H1 (cell line): ENCODE measurements at regions not wholly inside any gene's neighbourhood (a gene's known extent, or its start where the extent isn't known, plus 50 kb on each side); places are given as distances from the start of the nearest gene placed in this dataset.
A peak's percentile ranks its signal among the peaks of the same experiment; 100 is the strongest.

Experiments used
- CTCF ChIA-PET: fragments of 300-600 bp; sonication (Branson Sonifier 250); formaldehyde crosslinking; loops from one replicate; lab custom pipeline; 2021; ENCODE audit not compliant: partially characterized antibody; lab: Charles Lee
- POLR2A ChIA-PET: fragments of 300-600 bp; sonication (Branson Sonifier 250); formaldehyde crosslinking; loops from one replicate; lab custom pipeline; 2021; ENCODE audit warnings: inconsistent platforms; ENCODE audit not compliant: partially characterized antibody; lab: Charles Lee
- DNase-seq, 2 experiments: peaks; one replicate each; pipeline versions ENCODE4 v3.0.0 to v3.0.0-alpha.2; 2010 to 2022; ENCODE audit warnings: low spot score in 2 of 2, low read depth in 1 of 2, mixed read lengths in 1 of 2
- FAIRE-seq: peaks from 2 replicates; lab custom pipeline; 2011; peaks lifted over from hg19 to GRCh38; lab: Jason Lieb, UNC
- H2AFZ ChIP-seq: 2 replicates; pipeline ENCODE4 v1.8.1; 2012; ENCODE audit warnings: low read length, inconsistent platforms
- H2AK5ac ChIP-seq: 2 replicates; pipeline ENCODE4 v1.6.1; 2013; ENCODE audit warnings: low read depth, low read length
- H2BK120ac ChIP-seq: replicated peaks from 2 replicates; pipeline ENCODE3; 2013; ENCODE audit warnings: low read depth, low read length, inconsistent platforms
- H2BK12ac ChIP-seq: 2 replicates; pipeline ENCODE4 v1.6.1; 2013; ENCODE audit warnings: low read depth, low read length
- H2BK15ac ChIP-seq: 2 replicates; pipeline ENCODE4 v1.6.1; 2013; ENCODE audit warnings: low read length
- H2BK20ac ChIP-seq: 2 replicates; pipeline ENCODE4 v1.6.1; 2013; ENCODE audit warnings: low read length
- H2BK5ac ChIP-seq: 2 replicates; pipeline ENCODE4 v1.6.1; 2013; ENCODE audit warnings: low read depth, low read length
- H3K14ac ChIP-seq: 2 replicates; pipeline ENCODE4 v1.6.1; 2013; ENCODE audit warnings: inconsistent platforms; ENCODE audit not compliant: insufficient read length
- H3K18ac ChIP-seq: 2 replicates; pipeline ENCODE4 v1.6.1; 2013; ENCODE audit warnings: low read length; ENCODE audit errors: extremely low read depth
- H3K23ac ChIP-seq: 2 replicates; pipeline ENCODE4 v1.6.1; 2013; ENCODE audit warnings: inconsistent platforms; ENCODE audit not compliant: insufficient read length
- H3K23me2 ChIP-seq: 2 replicates; pipeline ENCODE4 v1.6.1; 2013; ENCODE audit warnings: low read depth, low read length
- H3K27ac ChIP-seq: 2 replicates; pipeline ENCODE4 v1.6.1; 2011; ENCODE audit warnings: low read depth, low read length, inconsistent platforms
- H3K27me3 ChIP-seq, 4 experiments: replicated peaks in 1 of 4; 1 replicate in 1 of 4; 2 replicates in 3 of 4; pipeline versions ENCODE4 v1.6.1 to v1.8.1; 2011 to 2013; ENCODE audit warnings: low read length in 3 of 4, mild to moderate bottlenecking in 3 of 4, inconsistent platforms in 2 of 4, mixed read lengths in 2 of 4, moderate library complexity in 1 of 4; ENCODE audit not compliant: control insufficient read depth in 3 of 4, insufficient read depth in 3 of 4; ENCODE audit errors: extremely low read depth in 1 of 4
- H3K36me3 ChIP-seq, 4 experiments: 2 replicates each; pipeline versions ENCODE4 v1.6.1 to v1.8.1; 2011 to 2013; ENCODE audit warnings: mild to moderate bottlenecking in 4 of 4, low read length in 3 of 4, moderate library complexity in 2 of 4, control low read depth in 1 of 4, inconsistent platforms in 1 of 4; ENCODE audit not compliant: insufficient read depth in 4 of 4, control insufficient read depth in 2 of 4
- H3K4ac ChIP-seq: replicated peaks from 2 replicates; pipeline ENCODE3; 2013; ENCODE audit warnings: low read length, low read depth, mixed read lengths, inconsistent platforms; ENCODE audit not compliant: insufficient read length
- H3K4me1 ChIP-seq, 4 experiments: replicated peaks in 1 of 4; 1 replicate in 1 of 4; 2 replicates in 3 of 4; pipeline versions ENCODE4 v1.6.1 to v1.8.1; 2011 to 2013; ENCODE audit warnings: low read length in 3 of 4, inconsistent platforms in 2 of 4, mixed read lengths in 1 of 4; ENCODE audit not compliant: insufficient read depth in 4 of 4, control insufficient read depth in 3 of 4
- H3K4me2 ChIP-seq, 2 experiments: 2 replicates each; pipeline versions ENCODE4 v1.6.1 to v1.8.1; 2011 to 2013; ENCODE audit warnings: low read depth in 2 of 2, low read length in 2 of 2, control low read depth in 1 of 2, inconsistent platforms in 1 of 2, mild to moderate bottlenecking in 1 of 2; ENCODE audit not compliant: insufficient read depth in 1 of 2
- H3K4me3 ChIP-seq, 4 experiments: fragments of 200-600, 300-600 bp in 1 of 4; sonication (generic), shearing (Covaris generic), sonication (Bioruptor Twin) in 1 of 4; 2 replicates each; pipeline versions ENCODE4 v1.5.1 to v1.8.1; 2011 to 2016; ENCODE audit warnings: low read length in 4 of 4, low read depth in 3 of 4, control low read depth in 2 of 4, inconsistent platforms in 2 of 4, mild to moderate bottlenecking in 2 of 4, mixed read lengths in 1 of 4, moderate library complexity in 1 of 4; ENCODE audit not compliant: insufficient read depth in 2 of 4; ENCODE audit errors: extremely low read depth in 1 of 4
- H3K56ac ChIP-seq: replicated peaks from 2 replicates; pipeline ENCODE3; 2013; ENCODE audit warnings: low read depth, mild to moderate bottlenecking, mixed read lengths, low read length, inconsistent platforms; ENCODE audit not compliant: insufficient read length
- H3K79me1 ChIP-seq: 2 replicates; pipeline ENCODE4 v1.6.1; 2013; ENCODE audit warnings: low read depth, low read length, control low read depth
- H3K79me2 ChIP-seq, 2 experiments: 2 replicates each; pipeline versions ENCODE4 v1.6.1 to v1.8.1; 2012 to 2013; ENCODE audit warnings: low read length in 2 of 2, mild to moderate bottlenecking in 2 of 2, inconsistent platforms in 1 of 2; ENCODE audit not compliant: insufficient read depth in 2 of 2, control insufficient read depth in 1 of 2
- H3K9ac ChIP-seq, 4 experiments: replicated peaks in 1 of 4; 1 replicate in 1 of 4; 2 replicates in 3 of 4; pipeline versions ENCODE4 v1.6.1 to v1.8.1; 2011 to 2013; ENCODE audit warnings: low read depth in 3 of 4, low read length in 3 of 4, control low read depth in 2 of 4, mild to moderate bottlenecking in 2 of 4, moderate library complexity in 2 of 4, inconsistent platforms in 1 of 4; ENCODE audit errors: extremely low read depth in 1 of 4
- H3K9me3 ChIP-seq, 2 experiments: 2 replicates each; pipeline versions ENCODE4 v1.6.1 to v1.8.1; 2012 to 2013; ENCODE audit warnings: mild to moderate bottlenecking in 2 of 2, moderate library complexity in 2 of 2, control low read depth in 1 of 2, inconsistent platforms in 1 of 2, low read depth in 1 of 2, low read length in 1 of 2, mixed read lengths in 1 of 2; ENCODE audit not compliant: insufficient read depth in 2 of 2
- H4K20me1 ChIP-seq, 2 experiments: replicated peaks in 1 of 2; 2 replicates each; pipeline versions ENCODE3 to v1.8.1; 2011 to 2013; ENCODE audit warnings: inconsistent platforms in 2 of 2, low read length in 2 of 2, mild to moderate bottlenecking in 1 of 2; ENCODE audit not compliant: insufficient read depth in 2 of 2, control insufficient read depth in 1 of 2
- H4K5ac ChIP-seq: 2 replicates; pipeline ENCODE4 v1.6.1; 2013; ENCODE audit warnings: low read length, low read depth, mixed read lengths, inconsistent platforms; ENCODE audit not compliant: insufficient read length
- H4K8ac ChIP-seq: 2 replicates; pipeline ENCODE4 v1.8.0; 2013; ENCODE audit warnings: mild to moderate bottlenecking, moderate library complexity, low read length, inconsistent platforms; ENCODE audit not compliant: insufficient read depth; ENCODE audit errors: extremely low read depth
- H4K91ac ChIP-seq: replicated peaks from 2 replicates; pipeline ENCODE3; 2013; ENCODE audit warnings: low read length, mixed read lengths, inconsistent platforms; ENCODE audit not compliant: insufficient read length
- BRCA1 ChIP-seq: IDR thresholded peaks from 2 replicates; pipeline ENCODE4 v1.6.1; 2012; ENCODE audit warnings: low read depth, low read length, improper control_type of control experiment
- CBX5 ChIP-seq: fragments of 300-800, 300-1000 bp; sonication (generic); IDR thresholded peaks from 2 replicates; pipeline ENCODE4 v1.7.1; 2016; ENCODE audit warnings: antibody characterized with exemption, low read length, low read depth
- CHD1 ChIP-seq: IDR thresholded peaks from 2 replicates; pipeline ENCODE4 v1.6.1; 2012; ENCODE audit warnings: low read depth, low read length, improper control_type of control experiment
- EP300 ChIP-seq, 2 experiments: IDR thresholded peaks; 1 replicate in 1 of 2; 2 replicates in 1 of 2; pipeline ENCODE4 v1.6.1; 2011 to 2012; ENCODE audit warnings: low read depth in 2 of 2, low read length in 2 of 2, mild to moderate bottlenecking in 2 of 2, borderline replicate concordance in 1 of 2, inconsistent platforms in 1 of 2, moderate library complexity in 1 of 2
- FOSL1 ChIP-seq: IDR thresholded peaks from 2 replicates; pipeline ENCODE4 v1.6.1; 2011; ENCODE audit warnings: mild to moderate bottlenecking, low read depth, low read length, moderate library complexity; ENCODE audit not compliant: insufficient read depth
- KDM1A ChIP-seq: fragments of 200-600, 300-600 bp; sonication (generic); IDR thresholded peaks from 2 replicates; pipeline ENCODE4 v1.7.1; 2016; ENCODE audit warnings: mild to moderate bottlenecking, low read length, borderline replicate concordance
- MAX ChIP-seq: IDR thresholded peaks from 2 replicates; pipeline ENCODE4 v1.6.1; 2012; ENCODE audit warnings: inconsistent platforms
- NRF1 ChIP-seq: IDR thresholded peaks from 2 replicates; pipeline ENCODE4 v1.6.1; 2011; ENCODE audit warnings: mild to moderate bottlenecking, low read depth, low read length, improper control_type of control experiment
- PHF8 ChIP-seq: fragments of 200-600 bp; sonication (generic); conservative IDR thresholded peaks from 2 replicates; pipeline ENCODE4 v1.7.1; 2012; ENCODE audit warnings: low read depth, mild to moderate bottlenecking, inconsistent platforms, low read length, moderate library complexity
- POU5F1 ChIP-seq: IDR thresholded peaks from 2 replicates; pipeline ENCODE4 v1.6.1; 2011; ENCODE audit warnings: low read depth, mild to moderate bottlenecking, low read length, moderate library complexity
- RAD21 ChIP-seq, 2 experiments: IDR thresholded peaks in 1 of 2; conservative IDR thresholded peaks in 1 of 2; 2 replicates each; pipeline ENCODE4 v1.6.1; 2011; ENCODE audit warnings: low read depth in 2 of 2, low read length in 2 of 2, improper control_type of control experiment in 1 of 2, inconsistent platforms in 1 of 2, mild to moderate bottlenecking in 1 of 2, moderate library complexity in 1 of 2
- SAP30 ChIP-seq: fragments of 300-600 bp; sonication (generic); IDR thresholded peaks from 2 replicates; pipeline ENCODE4 v1.7.1; 2012; ENCODE audit warnings: low read length, moderate library complexity, mild to moderate bottlenecking, inconsistent platforms; ENCODE audit not compliant: insufficient read depth, insufficient replicate concordance
- SIRT6 ChIP-seq: IDR thresholded peaks from one replicate; pipeline ENCODE4 v1.7.1; 2012; ENCODE audit warnings: low read length, inconsistent platforms
- SRF ChIP-seq: IDR thresholded peaks from 2 replicates; pipeline ENCODE4 v1.6.1; 2011; ENCODE audit warnings: mild to moderate bottlenecking, low read depth, low read length, moderate library complexity
- TAF7 ChIP-seq: optimal IDR thresholded peaks from 2 replicates; pipeline ENCODE3; 2011; ENCODE audit warnings: low read depth, mild to moderate bottlenecking, inconsistent platforms, low read length, moderate library complexity, borderline replicate concordance
- WGBS, 2 experiments: shearing (Covaris generic) in 1 of 2; methylation state at CpG; one replicate each; pipeline versions ENCODE4 v1.1.6 to v1.1.7; 2013 to 2015; ENCODE audit warnings: low lambda C conversion rate in 2 of 2, mixed read lengths in 2 of 2, inconsistent platforms in 1 of 2, low coverage in 1 of 2, missing lambda C conversion rate in 1 of 2; ENCODE audit not compliant: insufficient replicate concordance in 2 of 2, insufficient coverage in 1 of 2, insufficient read length in 1 of 2; ENCODE audit errors: extremely low coverage in 1 of 2, missing lambda C conversion rate in 1 of 2; 5-methylcytosine and 5-hydroxymethylcytosine counted together

- Histone ChIP-seq H3K4ac (no peak overlapping the region), H3K23ac (no peak overlapping the region)
Observed at GRCh38 chr14:34369648-34370030, 92.4 kb downstream of the SPTSSA start.

More at GRCh38 chr14:34369648-34370030, 92.4 kb downstream of the SPTSSA start:
- H3K36me3 ChIP-seq, result no peaks in the 10 kb centered on the region
- H2BK20ac ChIP-seq, result no peak overlapping the region
- H3K27ac ChIP-seq, result no peak overlapping the region
- H2BK5ac ChIP-seq, result no peak overlapping the region
- H3K14ac ChIP-seq, result no peak overlapping the region
- 79% methylated on average over 1 of the region's 1 CpG; no CpG with 5 or more reads in 1 of the 2 experiments for WGBS, 2 experiments
- no peak overlapping the region for H2BK15ac ChIP-seq
- no peak overlapping the region for H3K9ac ChIP-seq
- ChIA-PET POLR2A (no interaction called here), CTCF (no interaction called here)
- H3K79me2 ChIP-seq, result no peaks in the 10 kb centered on the region
- H3K79me1 ChIP-seq, result no peaks in the 10 kb centered on the region
- H4K5ac ChIP-seq, result no peak overlapping the region
- H2AFZ ChIP-seq, result 0 out of 2 replicates have a peak overlapping the region, but pooled peaks have one; percentile 57
- H2BK120ac ChIP-seq, result no peak overlapping the region
- no peak overlapping the region for H4K8ac ChIP-seq
- no peaks in the 10 kb centered on the region for H3K23me2 ChIP-seq
- DNase-seq (no peak), FAIRE-seq (no peak)
- H2AK5ac ChIP-seq, result no peak overlapping the region
- no peaks in the 10 kb centered on the region for H3K9me3 ChIP-seq
- no peak overlapping the region for H3K4me3 ChIP-seq
- no peak overlapping the region for H3K4me2 ChIP-seq
- no peaks in the 10 kb centered on the region for H3K4me1 ChIP-seq
- H4K20me1 ChIP-seq, result no peaks in the 10 kb centered on the region
- no peak overlapping the region for H3K18ac ChIP-seq
- H3K56ac ChIP-seq, result no peak overlapping the region
- no peak overlapping the region for H4K91ac ChIP-seq
- no peak for TF ChIP-seq MAX
- TF ChIP-seq SIRT6, result no peak
- TF ChIP-seq CHD1, result no peak
- no peak for TF ChIP-seq TAF7
- TF ChIP-seq SAP30, result no peak
- no peak for TF ChIP-seq RAD21 (IDR thresholded peaks at IDR 0.05 in 1 of 2, conservative IDR thresholded peaks at IDR 0.05 in 1 of 2; ENCODE audit: low read depth in 2 of 2, low read length in 2 of 2)
- TF ChIP-seq POU5F1, result no peak
- no peak for TF ChIP-seq PHF8
- no peak for TF ChIP-seq CBX5
- no peak for TF ChIP-seq NRF1
- TF ChIP-seq SRF, result no peak
- no peak for TF ChIP-seq FOSL1
- TF ChIP-seq BRCA1, result no peak
- no peak for TF ChIP-seq EP300 (IDR thresholded peaks at IDR 0.05; ENCODE audit: borderline replicate concordance in 1 of 2, low read depth in 2 of 2, low read length in 2 of 2)
- no peak for TF ChIP-seq KDM1A
- no peak overlapping the region for H2BK12ac ChIP-seq
- H3K27me3 ChIP-seq, result no peaks in the 10 kb centered on the region
